Trophoblast cell (in vitro differentiated cells and primary cell): ENCODE measurements at regions not wholly inside any gene's neighbourhood (a gene's known extent, or its start where the extent isn't known, plus 50 kb on each side); places are given as distances from the start of the nearest gene placed in this dataset.

Experiments used
- DNase-seq, 2 donors: peaks; one replicate each; pipeline ENCODE4 v3.0.0-alpha.2; 2016
- H2AFZ ChIP-seq: 2 replicates; pipeline ENCODE4 v1.6.1; 2013; ENCODE audit warnings: low read length, moderate library complexity, mild to moderate bottlenecking; ENCODE audit not compliant: insufficient read depth, poor library complexity
- H2AK5ac ChIP-seq: 2 replicates; pipeline ENCODE4 v1.6.1; 2013; ENCODE audit warnings: mild to moderate bottlenecking, low read length
- H2BK120ac ChIP-seq: 2 replicates; pipeline ENCODE4 v1.6.1; 2013; ENCODE audit warnings: low read length, mild to moderate bottlenecking, moderate library complexity; ENCODE audit not compliant: insufficient read depth, poor library complexity
- H2BK12ac ChIP-seq: 2 replicates; pipeline ENCODE4 v1.6.1; 2013; ENCODE audit warnings: mild to moderate bottlenecking, low read length, moderate library complexity
- H2BK5ac ChIP-seq: 2 replicates; pipeline ENCODE4 v1.6.1; 2013; ENCODE audit warnings: low read length, low read depth, moderate library complexity, mild to moderate bottlenecking; ENCODE audit not compliant: poor library complexity
- H3K14ac ChIP-seq: 2 replicates; pipeline ENCODE4 v1.6.1; 2013; ENCODE audit warnings: mild to moderate bottlenecking, low read length
- H3K18ac ChIP-seq: 2 replicates; pipeline ENCODE4 v1.6.1; 2013; ENCODE audit warnings: mild to moderate bottlenecking, low read length
- H3K23ac ChIP-seq: 2 replicates; pipeline ENCODE4 v1.6.1; 2013; ENCODE audit warnings: low read length
- H3K27ac ChIP-seq: 2 replicates; pipeline ENCODE4 v1.5.1; 2013; ENCODE audit warnings: low read depth, mild to moderate bottlenecking, inconsistent platforms, low read length, moderate library complexity
- H3K27me3 ChIP-seq: 2 replicates; pipeline ENCODE4 v1.6.1; 2013; ENCODE audit warnings: inconsistent platforms, mild to moderate bottlenecking, low read length, moderate library complexity; ENCODE audit not compliant: insufficient read depth
- H3K36me3 ChIP-seq, 2 experiments: 1 replicate in 1 of 2; 2 replicates in 1 of 2; pipeline ENCODE4 v1.6.1; 2013; ENCODE audit warnings: low read length in 2 of 2, mild to moderate bottlenecking in 2 of 2, moderate library complexity in 1 of 2; ENCODE audit not compliant: insufficient read depth in 2 of 2, control insufficient read depth in 1 of 2
- H3K4ac ChIP-seq: 2 replicates; pipeline ENCODE4 v1.6.1; 2013; ENCODE audit warnings: low read depth, mild to moderate bottlenecking, low read length, moderate library complexity
- H3K4me1 ChIP-seq, 2 experiments: 1 replicate in 1 of 2; 2 replicates in 1 of 2; pipeline ENCODE4 v1.6.1; 2013; ENCODE audit warnings: low read length in 2 of 2, mild to moderate bottlenecking in 2 of 2, moderate library complexity in 1 of 2; ENCODE audit not compliant: insufficient read depth in 2 of 2, control insufficient read depth in 1 of 2
- H3K4me2 ChIP-seq: 2 replicates; pipeline ENCODE4 v1.6.1; 2013; ENCODE audit warnings: inconsistent platforms, mild to moderate bottlenecking, low read length, moderate library complexity
- H3K4me3 ChIP-seq: 2 replicates; pipeline ENCODE4 v1.5.1; 2013; ENCODE audit warnings: mild to moderate bottlenecking, low read depth, low read length, inconsistent platforms
- H3K79me1 ChIP-seq: one replicate; pipeline ENCODE4 v1.6.1; 2013; ENCODE audit warnings: low read length
- H3K79me2 ChIP-seq: 2 replicates; pipeline ENCODE4 v1.6.1; 2013; ENCODE audit warnings: low read length, mild to moderate bottlenecking; ENCODE audit not compliant: control insufficient read depth, insufficient read depth, poor library complexity
- H3K9ac ChIP-seq: 2 replicates; pipeline ENCODE4 v1.6.1; 2013; ENCODE audit warnings: mild to moderate bottlenecking, low read length
- H3K9me3 ChIP-seq: 2 replicates; pipeline ENCODE4 v1.6.1; 2013; ENCODE audit warnings: low read depth, mild to moderate bottlenecking, control low read depth, inconsistent platforms, low read length; ENCODE audit not compliant: insufficient read depth
- H4K12ac ChIP-seq: 2 replicates; pipeline ENCODE4 v1.6.1; 2013; ENCODE audit warnings: low read depth, mild to moderate bottlenecking, low read length, moderate library complexity
- H4K8ac ChIP-seq: 2 replicates; pipeline ENCODE4 v1.6.1; 2013; ENCODE audit warnings: low read depth, mild to moderate bottlenecking, low read length, moderate library complexity
- H4K91ac ChIP-seq: one replicate; pipeline ENCODE4 v1.6.1; 2013; ENCODE audit warnings: low read depth, mild to moderate bottlenecking, low read length, moderate library complexity
- WGBS: extraction: QIAGEN DNeasy Blood & Tissue Kit; methylation state at CpG from one replicate; pipeline ENCODE4 v1.1.7; 2013; ENCODE audit warnings: missing lambda C conversion rate; ENCODE audit not compliant: insufficient read length, insufficient coverage; ENCODE audit errors: extremely low coverage; 5-methylcytosine and 5-hydroxymethylcytosine counted together

DNA sequence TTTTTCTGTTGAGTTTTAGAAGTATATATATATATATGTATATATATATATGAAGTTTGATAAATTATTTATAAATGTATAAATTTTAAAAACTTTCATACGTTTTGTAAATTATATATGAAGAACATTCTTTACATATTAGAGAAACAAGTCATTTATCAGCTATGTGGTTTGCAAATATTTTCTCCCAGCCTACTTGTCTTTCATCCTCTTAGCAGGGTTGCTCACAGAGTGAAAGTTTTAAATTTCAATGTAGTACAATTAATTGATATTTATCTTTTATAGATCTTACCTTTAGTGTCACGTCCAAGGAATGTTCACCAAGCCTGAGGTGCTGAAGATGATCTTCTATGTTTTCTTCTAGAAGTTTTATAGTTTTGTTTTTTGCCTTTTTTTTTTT lies 78.3 kb upstream of the HS6ST1 start:
- no CpG with 5 or more reads among the region's 2 CpGs for WGBS
- no peak overlapping the region for H3K14ac ChIP-seq
- no peak overlapping the region for H4K12ac ChIP-seq
- H4K8ac ChIP-seq, result no peak overlapping the region
- no peaks in the 10 kb centered on the region for H3K36me3 ChIP-seq
- H2AK5ac ChIP-seq, result no peak overlapping the region
- no peaks in the 10 kb centered on the region for H3K79me2 ChIP-seq
- H3K4me3 ChIP-seq, result no peak overlapping the region
- no peak overlapping the region for H2BK120ac ChIP-seq
- H3K23ac ChIP-seq, result no peak overlapping the region
- peaks cover 6% of the 10 kb centered on the region for H3K79me1 ChIP-seq
- no peak overlapping the region for H3K4ac ChIP-seq
- peaks cover 7 to 11% of the 10 kb centered on the region in 2 experiments for H3K4me1 ChIP-seq
- H3K4me2 ChIP-seq, result no peak overlapping the region
- peak in 1 of 2 donors; percentile 59 for DNase-seq
- H3K27me3 ChIP-seq, result no peaks in the 10 kb centered on the region
- H4K91ac ChIP-seq, result no peak overlapping the region
- no peak overlapping the region for H2AFZ ChIP-seq
- no peaks in the 10 kb centered on the region for H3K9me3 ChIP-seq
- no peak overlapping the region for H3K18ac ChIP-seq
- no peak overlapping the region for H2BK12ac ChIP-seq
- no peak overlapping the region for H3K9ac ChIP-seq
- no peak overlapping the region for H2BK5ac ChIP-seq
- no peak overlapping the region for H3K27ac ChIP-seq

DNA sequence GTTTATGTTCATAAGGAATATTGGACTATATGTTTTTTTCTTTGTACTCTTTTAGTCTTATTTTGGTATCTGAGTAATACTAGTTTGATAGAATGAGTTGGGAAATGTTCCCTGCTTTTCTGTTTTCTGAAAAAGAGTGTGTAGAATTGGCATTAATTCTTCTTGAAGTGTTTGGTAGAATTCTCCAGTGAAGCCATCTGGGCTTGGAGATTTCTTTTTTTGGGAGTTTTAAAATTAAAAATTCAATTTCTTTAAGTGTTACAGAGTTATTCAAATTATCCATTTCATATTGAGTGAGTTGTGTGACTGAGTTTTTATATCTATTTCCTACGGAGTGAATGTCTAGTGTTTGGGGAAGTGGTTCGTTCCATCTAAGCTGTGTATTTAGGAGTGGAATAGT lies 80.6 kb upstream of the HS6ST1 start:
- H3K4ac ChIP-seq, result no peak overlapping the region
- H3K79me1 ChIP-seq, result peaks cover 6% of the 10 kb centered on the region
- H3K14ac ChIP-seq, result no peak overlapping the region
- no peak overlapping the region for H2BK12ac ChIP-seq
- H3K9me3 ChIP-seq, result no peaks in the 10 kb centered on the region
- no peak overlapping the region for H2BK5ac ChIP-seq
- no CpG with 5 or more reads among the region's 2 CpGs for WGBS
- no peak overlapping the region for H2BK120ac ChIP-seq
- no peaks in the 10 kb centered on the region for H3K36me3 ChIP-seq
- no peak overlapping the region for H4K91ac ChIP-seq
- no peaks in the 10 kb centered on the region for H3K27me3 ChIP-seq
- H3K4me2 ChIP-seq, result no peak overlapping the region
- H3K9ac ChIP-seq, result no peak overlapping the region
- H2AFZ ChIP-seq, result no peak overlapping the region
- no peaks in the 10 kb centered on the region for H3K79me2 ChIP-seq
- no peak overlapping the region for H3K18ac ChIP-seq
- H4K8ac ChIP-seq, result no peak overlapping the region
- H4K12ac ChIP-seq, result no peak overlapping the region
- H3K23ac ChIP-seq, result no peak overlapping the region
- DNase-seq, result no peak
- H3K27ac ChIP-seq, result no peak overlapping the region
- peaks cover 12 to 15% of the 10 kb centered on the region in 2 experiments for H3K4me1 ChIP-seq
- H3K4me3 ChIP-seq, result no peak overlapping the region
- H2AK5ac ChIP-seq, result no peak overlapping the region

DNA sequence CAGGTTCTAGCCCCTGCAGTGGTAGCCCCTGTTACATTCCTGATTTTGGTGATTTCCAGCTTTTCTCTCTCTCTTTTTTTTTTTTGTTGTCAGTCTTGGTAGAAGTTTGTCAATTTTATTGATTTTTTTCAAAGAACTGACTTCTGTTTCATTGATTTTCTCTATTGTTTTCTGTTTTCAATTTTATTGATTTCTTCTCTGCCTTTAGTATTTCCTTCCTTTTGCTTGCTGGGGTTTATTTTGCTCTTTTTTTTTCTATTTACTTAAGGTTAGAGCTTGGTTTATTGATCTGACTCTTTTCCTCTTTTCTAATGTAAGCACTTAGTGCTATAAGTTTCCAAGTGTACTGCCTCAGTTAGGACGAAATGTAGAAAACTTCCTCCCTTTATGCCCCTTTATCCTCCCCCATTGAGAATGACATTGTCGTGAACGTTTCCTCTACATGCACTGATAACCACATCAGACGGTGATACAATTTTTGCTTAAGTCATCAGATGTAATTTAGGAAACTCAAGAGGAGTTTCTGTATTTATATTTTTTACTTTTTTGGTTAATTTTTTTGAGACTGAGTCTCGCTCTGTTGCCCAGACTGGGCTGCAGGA lies 81.1 kb upstream of the HS6ST1 start:
- H3K4me2 ChIP-seq, result no peak overlapping the region
- H4K91ac ChIP-seq, result no peak overlapping the region
- H3K79me1 ChIP-seq, result peaks cover 6% of the 10 kb centered on the region
- no peaks in the 10 kb centered on the region for H3K9me3 ChIP-seq
- H2BK5ac ChIP-seq, result no peak overlapping the region
- no peak overlapping the region for H2BK12ac ChIP-seq
- H2AK5ac ChIP-seq, result no peak overlapping the region
- H4K12ac ChIP-seq, result no peak overlapping the region
- no peak overlapping the region for H4K8ac ChIP-seq
- no peak overlapping the region for H3K14ac ChIP-seq
- no CpG with 5 or more reads among the region's 5 CpGs for WGBS
- H3K4ac ChIP-seq, result no peak overlapping the region
- H3K9ac ChIP-seq, result no peak overlapping the region
- peaks cover 12 to 14% of the 10 kb centered on the region in 2 experiments for H3K4me1 ChIP-seq
- no peaks in the 10 kb centered on the region for H3K36me3 ChIP-seq
- no peak overlapping the region for H2BK120ac ChIP-seq
- H3K23ac ChIP-seq, result no peak overlapping the region
- H3K4me3 ChIP-seq, result no peak overlapping the region
- no peaks in the 10 kb centered on the region for H3K27me3 ChIP-seq
- H2AFZ ChIP-seq, result no peak overlapping the region
- no peak for DNase-seq
- no peak overlapping the region for H3K27ac ChIP-seq
- no peak overlapping the region for H3K18ac ChIP-seq
- H3K79me2 ChIP-seq, result no peaks in the 10 kb centered on the region

DNA sequence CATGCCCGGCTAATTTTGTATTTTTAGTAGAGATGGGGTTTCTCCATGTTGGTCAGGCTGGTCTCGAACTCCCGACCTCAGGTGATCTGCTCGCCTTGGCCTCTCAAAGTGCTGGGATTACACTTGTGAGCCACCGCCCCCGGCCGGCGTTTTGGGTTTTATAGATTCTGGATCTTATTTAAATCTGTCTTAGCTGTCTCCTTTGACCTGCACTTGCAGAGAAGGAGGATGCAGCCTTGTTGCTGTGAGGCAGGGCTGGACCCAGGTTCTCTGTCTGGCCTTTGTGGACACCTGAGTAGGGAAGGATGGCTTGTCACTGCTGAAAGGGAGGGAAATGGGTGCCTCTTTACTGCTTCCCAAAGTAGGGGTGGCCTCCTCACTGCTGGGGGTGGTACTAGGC lies 83.0 kb upstream of the HS6ST1 start:
- H3K36me3 ChIP-seq, result no peaks in the 10 kb centered on the region
- no CpG with 5 or more reads among the region's 8 CpGs for WGBS
- H3K23ac ChIP-seq, result no peak overlapping the region
- H2AK5ac ChIP-seq, result no peak overlapping the region
- H3K4me3 ChIP-seq, result no peak overlapping the region
- no peak overlapping the region for H3K14ac ChIP-seq
- H3K4ac ChIP-seq, result no peak overlapping the region
- H4K12ac ChIP-seq, result no peak overlapping the region
- no peak overlapping the region for H3K9ac ChIP-seq
- no peak overlapping the region for H3K4me2 ChIP-seq
- H2AFZ ChIP-seq, result no peak overlapping the region
- no peak overlapping the region for H3K18ac ChIP-seq
- H3K79me1 ChIP-seq, result no peaks in the 10 kb centered on the region
- no peak overlapping the region for H3K27ac ChIP-seq
- no peak overlapping the region for H2BK12ac ChIP-seq
- H2BK120ac ChIP-seq, result no peak overlapping the region
- no peak overlapping the region for H2BK5ac ChIP-seq
- peaks cover 5% of the 10 kb centered on the region in 2 experiments for H3K4me1 ChIP-seq
- no peak for DNase-seq
- no peaks in the 10 kb centered on the region for H3K79me2 ChIP-seq
- H3K9me3 ChIP-seq, result no peaks in the 10 kb centered on the region
- no peaks in the 10 kb centered on the region for H3K27me3 ChIP-seq
- no peak overlapping the region for H4K8ac ChIP-seq
- H4K91ac ChIP-seq, result no peak overlapping the region
